ENCODE measurements at regions not wholly inside any gene's neighbourhood (a gene's known extent, or its start where the extent isn't known, plus 50 kb on each side); places are given as distances from the start of the nearest gene placed in this dataset.
"Not testable (repeated sequence)": the region's sequence is repeated elsewhere in the genome, so short reads cannot be mapped to it uniquely, and the experiment has no call there.

- ATAC-seq, result peak; percentile 88
Observed at GRCh38 chr12:80045594-80045993, 53.7 kb upstream of the OTOGL start.

GRCh38 chr12:80044694-80045046 lies 54.7 kb upstream of the OTOGL start:
- ATAC-seq, result no peak

- ATAC-seq, result no peak
Observed at GRCh38 chr12:80041692-80042091, 57.6 kb upstream of the OTOGL start.

- ATAC-seq, result no peak
Observed at GRCh38 chr12:80041071-80041470, 58.3 kb upstream of the OTOGL start.

GRCh38 chr12:80040075-80040738 lies 59.1 kb upstream of the OTOGL start:
- ATAC-seq, result no peak

GRCh38 chr12:80038062-80038560 lies 61.2 kb upstream of the OTOGL start:
- no peak for ATAC-seq

GRCh38 chr12:80033448-80033847 lies 65.9 kb upstream of the OTOGL start:
- ATAC-seq, result no peak

GRCh38 chr12:80032946-80033345 lies 66.4 kb upstream of the OTOGL start:
- no peak for ATAC-seq

GRCh38 chr12:80031229-80031628 lies 68.1 kb upstream of the OTOGL start:
- ATAC-seq, result no peak

- no peak for ATAC-seq
Observed at GRCh38 chr12:80025638-80026037, 73.7 kb upstream of the OTOGL start.

GRCh38 chr12:80019691-80020090 lies 79.6 kb upstream of the OTOGL start:
- ATAC-seq, result no peak

GRCh38 chr12:80018119-80018518 lies 81.2 kb upstream of the OTOGL start:
- no peak for ATAC-seq

GRCh38 chr12:80017261-80017870 lies 82.0 kb upstream of the OTOGL start:
- no peak for ATAC-seq

GRCh38 chr12:80016684-80017083 lies 81.8 kb upstream of the PPP1R12A start:
- ATAC-seq, result no peak

- ATAC-seq, result no peak
Observed at GRCh38 chr12:80015660-80016059, 80.8 kb upstream of the PPP1R12A start.

GRCh38 chr12:80003744-80004143 lies 68.8 kb upstream of the PPP1R12A start:
- not testable (repeated sequence) for ATAC-seq

GRCh38 chr12:80001562-80001961 lies 66.7 kb upstream of the PPP1R12A start:
- no peak for ATAC-seq

- ATAC-seq, result no peak
Observed at GRCh38 chr12:80000831-80001230, 65.9 kb upstream of the PPP1R12A start.

- ATAC-seq, result no peak
Observed at GRCh38 chr12:79998554-79998953, 63.7 kb upstream of the PPP1R12A start.

- ATAC-seq, result no peak
Observed at GRCh38 chr12:79997096-79997791, 62.3 kb upstream of the PPP1R12A start.

- ATAC-seq, result not testable (repeated sequence)
Observed at GRCh38 chr12:79995385-79996084, 60.6 kb upstream of the PPP1R12A start.

GRCh38 chr12:79993106-79993862 lies 58.4 kb upstream of the PPP1R12A start:
- ATAC-seq, result no peak

- ATAC-seq, result no peak
Observed at GRCh38 chr12:79991586-79991985, 56.7 kb upstream of the PPP1R12A start.

Measured in esophagus mucosa (tissue), 1 donor.